OCI-M2 (cell line): ENCODE measurements at regions not wholly inside any gene's neighbourhood (a gene's known extent, or its start where the extent isn't known, plus 50 kb on each side); places are given as distances from the start of the nearest gene placed in this dataset.
"Not testable (repeated sequence)": the region's sequence is repeated elsewhere in the genome, so short reads cannot be mapped to it uniquely, and the experiment has no call there.

Experiments
- DNase-seq: peaks from one replicate; lab custom pipeline; 2025; ENCODE audit not compliant: unreplicated experiment; lab: John Stamatoyannopoulos, UW

GRCh38 chr13:71017607-71018006 lies 849.4 kb downstream of the DACH1 start:
- DNase-seq = no peak

- no peak for DNase-seq
Observed at GRCh38 chr13:71015516-71015915, 851.5 kb downstream of the DACH1 start.

GRCh38 chr13:71015021-71015420 lies 852.0 kb downstream of the DACH1 start:
- DNase-seq = no peak

- DNase-seq = no peak
Observed at GRCh38 chr13:71005919-71006318, 861.1 kb downstream of the DACH1 start.

GRCh38 chr13:70995338-70995737 lies 871.7 kb downstream of the DACH1 start:
- no peak for DNase-seq

GRCh38 chr13:70994191-70994590 lies 872.8 kb downstream of the DACH1 start:
- no peak for DNase-seq

GRCh38 chr13:70987043-70987442 lies 878.8 kb upstream of the KLHL1 start:
- DNase-seq = no peak

GRCh38 chr13:70985371-70985770 lies 877.1 kb upstream of the KLHL1 start:
- no peak for DNase-seq

GRCh38 chr13:70981219-70981618 lies 873.0 kb upstream of the KLHL1 start:
- not testable (repeated sequence) for DNase-seq

- DNase-seq = no peak
Observed at GRCh38 chr13:70969321-70969720, 861.1 kb upstream of the KLHL1 start.

GRCh38 chr13:70967564-70967963 lies 859.3 kb upstream of the KLHL1 start:
- DNase-seq = no peak

- no peak for DNase-seq
Observed at GRCh38 chr13:70964874-70965273, 856.6 kb upstream of the KLHL1 start.

- no peak for DNase-seq
Observed at GRCh38 chr13:70964124-70964523, 855.9 kb upstream of the KLHL1 start.

- DNase-seq = no peak
Observed at GRCh38 chr13:70960841-70961443, 852.7 kb upstream of the KLHL1 start.

- no peak for DNase-seq
Observed at GRCh38 chr13:70959035-70959775, 851.0 kb upstream of the KLHL1 start.

GRCh38 chr13:70955887-70956286 lies 847.6 kb upstream of the KLHL1 start:
- no peak for DNase-seq

GRCh38 chr13:70950664-70951063 lies 842.4 kb upstream of the KLHL1 start:
- DNase-seq = no peak

- no peak for DNase-seq
Observed at GRCh38 chr13:70945506-70945905, 837.3 kb upstream of the KLHL1 start.

- no peak for DNase-seq
Observed at GRCh38 chr13:70941454-70941853, 833.2 kb upstream of the KLHL1 start.

GRCh38 chr13:70938462-70938861 lies 830.2 kb upstream of the KLHL1 start:
- no peak for DNase-seq

- no peak for DNase-seq
Observed at GRCh38 chr13:70932511-70932910, 824.3 kb upstream of the KLHL1 start.

GRCh38 chr13:70923863-70924752 lies 815.9 kb upstream of the KLHL1 start:
- no peak for DNase-seq
